Natural killer cell (primary cell): ENCODE measurements at regions not wholly inside any gene's neighbourhood (a gene's known extent, or its start where the extent isn't known, plus 50 kb on each side); places are given as distances from the start of the nearest gene placed in this dataset.

ENCODE experiments used
- ATAC-seq, 3 donors: fragments of 150-1000 bp in 2 of 3; fragments of 200-7000 bp in 1 of 3; cut with Tn5 transposase; 1 replicate in 1 of 3; 2 replicates in 2 of 3; pipeline ENCODE4 v1.10.0; 2021; ENCODE audit warnings: mild to moderate bottlenecking in 2 of 3, moderate library complexity in 2 of 3
- DNase-seq, 2 donors: peaks; one replicate each; pipeline versions ENCODE4 v3.0.0 to v3.0.0-alpha.2; 2013 to 2021; ENCODE audit warnings: mixed read lengths in 1 of 2
- H3K27ac ChIP-seq: one replicate; pipeline ENCODE4 v1.5.1; 2013; ENCODE audit warnings: mild to moderate bottlenecking, low read length
- H3K27me3 ChIP-seq: one replicate; pipeline ENCODE4 v1.6.1; 2013; ENCODE audit warnings: low read length; ENCODE audit not compliant: control insufficient read depth, insufficient read depth
- H3K36me3 ChIP-seq: one replicate; pipeline ENCODE4 v1.6.1; 2013; ENCODE audit warnings: low read length; ENCODE audit not compliant: control insufficient read depth, insufficient read depth
- H3K4me1 ChIP-seq: one replicate; pipeline ENCODE4 v1.6.1; 2013; ENCODE audit warnings: low read length; ENCODE audit not compliant: control insufficient read depth, insufficient read depth
- H3K4me3 ChIP-seq: one replicate; pipeline ENCODE4 v1.5.1; 2013; ENCODE audit warnings: low read length
- H3K9me3 ChIP-seq: one replicate; pipeline ENCODE4 v1.6.1; 2013; ENCODE audit warnings: low read length; ENCODE audit not compliant: control insufficient read depth, insufficient read depth
- H3K27ac Mint-ChIP-seq, 2 donors: one replicate each; pipeline ENCODE4 v1.8.0; 2022; ENCODE audit warnings: mild to moderate bottlenecking in 2 of 2, mixed read lengths in 2 of 2, moderate library complexity in 1 of 2
- H3K27me3 Mint-ChIP-seq, 2 donors: one replicate each; pipeline ENCODE4 v1.8.0; 2022; ENCODE audit warnings: low read depth in 2 of 2, mixed read lengths in 2 of 2
- H3K36me3 Mint-ChIP-seq: one replicate; pipeline ENCODE4 v1.8.0; 2022; ENCODE audit warnings: mixed read lengths
- H3K4me1 Mint-ChIP-seq, 2 donors: one replicate each; pipeline ENCODE4 v1.8.0; 2022; ENCODE audit warnings: mixed read lengths in 2 of 2
- H3K4me3 Mint-ChIP-seq: one replicate; pipeline ENCODE4 v1.8.0; 2022; ENCODE audit warnings: mild to moderate bottlenecking, moderate library complexity, mixed read lengths
- H3K9me3 Mint-ChIP-seq, 2 donors: one replicate each; pipeline ENCODE4 v1.8.0; 2022; ENCODE audit warnings: mixed read lengths in 2 of 2
- CTCF ChIP-seq: fragments of 200-600 bp; IDR thresholded peaks from one replicate; pipeline ENCODE4 v1.8.0; 2022; ENCODE audit warnings: antibody characterized with exemption
- WGBS: methylation state at CpG from one replicate; pipeline ENCODE4 v1.1.7; 2013; ENCODE audit warnings: missing lambda C conversion rate; ENCODE audit not compliant: insufficient coverage; 5-methylcytosine and 5-hydroxymethylcytosine counted together
- intact Hi-C: fragments of 100-400 bp; cut with micrococcal nuclease; formaldehyde crosslinking; loops from one replicate; pipeline ENCODE4 v1.14.2; 2022

GRCh38 chr4:159604781-159605180 lies 501.9 kb downstream of the RAPGEF2 start:
- no peaks in the 10 kb centered on the region for H3K4me1 Mint-ChIP-seq
- no peaks in the 10 kb centered on the region for H3K36me3 Mint-ChIP-seq
- Histone ChIP-seq H3K4me1 (no peaks in the 10 kb centered on the region), H3K27me3 (no peaks in the 10 kb centered on the region), H3K9me3 (no peaks in the 10 kb centered on the region), H3K27ac (no peak overlapping the region), H3K4me3 (no peak overlapping the region), H3K36me3 (no peaks in the 10 kb centered on the region)
- H3K27ac Mint-ChIP-seq: no peak overlapping the region
- intact Hi-C loops: no loop called here
- H3K4me3 Mint-ChIP-seq: no peak overlapping the region
- peaks cover 0 to 2% of the 10 kb centered on the region in 2 donors for H3K9me3 Mint-ChIP-seq
- ATAC-seq (no peak), DNase-seq (no peak)
- no peak for TF ChIP-seq CTCF
- WGBS: 68% methylated on average over 3 of the region's 3 CpGs
- no peaks in the 10 kb centered on the region for H3K27me3 Mint-ChIP-seq

- H3K27ac Mint-ChIP-seq: no peak overlapping the region
- H3K36me3 ChIP-seq: no peaks in the 10 kb centered on the region
- H3K9me3 Mint-ChIP-seq: peaks cover 0 to 2% of the 10 kb centered on the region in 2 donors
- no peak for ATAC-seq
- no peaks in the 10 kb centered on the region for H3K36me3 Mint-ChIP-seq
- DNase-seq: no peak
- H3K4me1 ChIP-seq: no peaks in the 10 kb centered on the region
- no peaks in the 10 kb centered on the region for H3K9me3 ChIP-seq
- H3K27me3 Mint-ChIP-seq: no peaks in the 10 kb centered on the region
- intact Hi-C loops: no loop called here
- H3K4me1 Mint-ChIP-seq: no peaks in the 10 kb centered on the region
- H3K4me3 Mint-ChIP-seq: no peak overlapping the region
- H3K27ac ChIP-seq: no peak overlapping the region
- no peak for TF ChIP-seq CTCF
- H3K27me3 ChIP-seq: no peaks in the 10 kb centered on the region
- H3K4me3 ChIP-seq: no peak overlapping the region
Observed at GRCh38 chr4:159606835-159607234, 504.0 kb downstream of the RAPGEF2 start.

- H3K4me3 ChIP-seq: no peak overlapping the region
- no peak overlapping the region for H3K27ac ChIP-seq
- ATAC-seq (no peak), DNase-seq (no peak)
- H3K4me1 ChIP-seq: no peaks in the 10 kb centered on the region
- H3K27me3 ChIP-seq: no peaks in the 10 kb centered on the region
- Mint-ChIP-seq H3K4me1 (no peaks in the 10 kb centered on the region), H3K27me3 (no peaks in the 10 kb centered on the region), H3K4me3 (no peak overlapping the region), H3K27ac (no peak overlapping the region), H3K36me3 (no peaks in the 10 kb centered on the region), H3K9me3 (peaks cover 4 to 8% of the 10 kb centered on the region in 2 donors)
- WGBS: 92% methylated on average over 1 of the region's 1 CpG
- no peaks in the 10 kb centered on the region for H3K36me3 ChIP-seq
- intact Hi-C loops: no loop called here
- TF ChIP-seq CTCF: no peak
- H3K9me3 ChIP-seq: no peaks in the 10 kb centered on the region
Observed at GRCh38 chr4:159607809-159608208, 504.9 kb downstream of the RAPGEF2 start.

DNA sequence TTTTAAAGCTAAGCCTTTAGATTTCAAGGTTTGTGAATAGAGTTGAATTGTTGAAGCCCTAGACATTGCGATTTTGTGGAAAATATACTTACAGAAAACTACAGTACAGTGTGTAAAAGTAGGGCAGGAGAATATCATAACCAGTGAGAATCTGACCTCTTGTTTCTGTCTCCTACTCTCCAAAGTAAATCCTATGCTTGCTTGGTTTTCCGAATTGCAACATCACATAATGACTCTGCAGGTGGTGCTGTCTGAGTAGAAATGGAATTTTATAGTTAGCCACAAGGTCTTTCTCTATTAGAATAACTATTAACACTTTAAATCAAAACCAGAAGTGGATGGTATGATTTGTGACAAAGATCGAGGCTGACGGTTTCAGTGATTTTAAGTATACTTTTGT lies 505.6 kb downstream of the RAPGEF2 start:
- Histone ChIP-seq H3K4me3 (no peak overlapping the region), H3K9me3 (no peaks in the 10 kb centered on the region), H3K36me3 (no peaks in the 10 kb centered on the region), H3K4me1 (no peaks in the 10 kb centered on the region), H3K27me3 (no peaks in the 10 kb centered on the region), H3K27ac (no peak overlapping the region)
- no peak for DNase-seq
- Mint-ChIP-seq H3K27ac (no peak overlapping the region), H3K9me3 (peaks cover 4 to 7% of the 10 kb centered on the region in 2 donors), H3K36me3 (no peaks in the 10 kb centered on the region), H3K27me3 (no peaks in the 10 kb centered on the region), H3K4me3 (no peak overlapping the region), H3K4me1 (no peaks in the 10 kb centered on the region)
- 94% methylated on average over 2 of the region's 4 CpGs for WGBS
- no peak for TF ChIP-seq CTCF
- ATAC-seq: no peak
- intact Hi-C loops: no loop called here
